ENCODE measurements at regions not wholly inside any gene's neighbourhood (a gene's known extent, or its start where the extent isn't known, plus 50 kb on each side); places are given as distances from the start of the nearest gene placed in this dataset.

DNA sequence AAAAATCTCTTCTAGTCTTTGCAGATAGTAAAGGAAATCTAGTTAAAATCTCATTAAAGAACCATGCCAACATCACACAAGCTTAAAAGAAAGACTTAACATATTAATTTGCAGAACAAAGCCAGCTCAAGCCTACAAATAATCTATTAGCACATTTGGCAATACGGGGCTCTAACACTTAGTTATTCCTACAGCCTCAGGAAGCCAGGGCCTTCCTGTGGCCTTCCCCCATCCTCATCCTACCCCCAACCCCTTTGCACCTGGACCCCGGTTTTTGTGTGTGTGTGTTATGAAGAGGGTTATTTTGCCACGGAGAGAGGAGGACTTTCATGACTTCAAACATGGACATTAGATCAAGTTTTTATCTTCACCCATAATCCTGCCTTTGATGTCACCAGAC lies 64.6 kb downstream of the FOXB2 start:
- H3K4me1 ChIP-seq (ENCODE audit: low read depth) = no peaks in the 10 kb centered on the region
- H3K9me3 ChIP-seq (ENCODE audit: low read depth) = no peaks in the 10 kb centered on the region
- TF ChIP-seq, protein P1, sequence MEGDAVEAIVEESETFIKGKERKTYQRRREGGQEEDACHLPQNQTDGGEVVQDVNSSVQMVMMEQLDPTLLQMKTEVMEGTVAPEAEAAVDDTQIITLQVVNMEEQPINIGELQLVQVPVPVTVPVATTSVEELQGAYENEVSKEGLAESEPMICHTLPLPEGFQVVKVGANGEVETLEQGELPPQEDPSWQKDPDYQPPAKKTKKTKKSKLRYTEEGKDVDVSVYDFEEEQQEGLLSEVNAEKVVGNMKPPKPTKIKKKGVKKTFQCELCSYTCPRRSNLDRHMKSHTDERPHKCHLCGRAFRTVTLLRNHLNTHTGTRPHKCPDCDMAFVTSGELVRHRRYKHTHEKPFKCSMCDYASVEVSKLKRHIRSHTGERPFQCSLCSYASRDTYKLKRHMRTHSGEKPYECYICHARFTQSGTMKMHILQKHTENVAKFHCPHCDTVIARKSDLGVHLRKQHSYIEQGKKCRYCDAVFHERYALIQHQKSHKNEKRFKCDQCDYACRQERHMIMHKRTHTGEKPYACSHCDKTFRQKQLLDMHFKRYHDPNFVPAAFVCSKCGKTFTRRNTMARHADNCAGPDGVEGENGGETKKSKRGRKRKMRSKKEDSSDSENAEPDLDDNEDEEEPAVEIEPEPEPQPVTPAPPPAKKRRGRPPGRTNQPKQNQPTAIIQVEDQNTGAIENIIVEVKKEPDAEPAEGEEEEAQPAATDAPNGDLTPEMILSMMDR (IDR thresholded peaks at IDR 0.05; ENCODE audit: low read depth, low read length) = no peak
- H3K27ac ChIP-seq = no peak overlapping the region
- no peaks in the 10 kb centered on the region for H3K36me3 ChIP-seq
- peaks cover 23% of the 10 kb centered on the region for H3K27me3 ChIP-seq
- DNase-seq (ENCODE audit: low read depth in 1 of 2, low spot score in 1 of 2) = no peak
- H3K4me3 ChIP-seq = no peak overlapping the region

DNA sequence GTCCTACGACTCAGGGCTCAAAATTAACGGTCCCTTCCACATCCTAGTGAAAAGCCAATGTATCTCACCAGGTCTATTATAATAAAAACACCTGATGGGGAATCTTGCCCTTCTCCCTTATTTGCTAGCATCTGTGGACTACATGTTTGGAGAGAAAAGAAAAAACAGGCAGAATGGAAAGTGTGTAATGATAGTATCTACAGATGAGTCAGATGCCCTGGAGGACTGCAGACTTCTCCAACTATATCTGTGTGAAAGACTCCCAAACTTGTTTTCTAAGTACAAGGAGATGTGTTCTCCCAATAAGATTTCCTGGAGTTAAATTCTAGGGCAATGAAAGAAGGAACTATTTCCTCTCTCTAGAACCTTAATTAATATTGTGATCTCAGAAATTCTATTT lies 66.0 kb downstream of the FOXB2 start:
- no peaks in the 10 kb centered on the region for H3K36me3 ChIP-seq
- DNase-seq (ENCODE audit: low read depth in 1 of 2, low spot score in 1 of 2) = no peak
- peaks cover 23% of the 10 kb centered on the region for H3K27me3 ChIP-seq
- no peak overlapping the region for H3K4me3 ChIP-seq
- H3K9me3 ChIP-seq (ENCODE audit: low read depth) = no peaks in the 10 kb centered on the region
- no peak overlapping the region for H3K27ac ChIP-seq
- TF ChIP-seq, protein P1 (IDR thresholded peaks at IDR 0.05; ENCODE audit: low read depth, low read length) = no peak
- no peaks in the 10 kb centered on the region for H3K4me1 ChIP-seq (ENCODE audit: low read depth)

DNA sequence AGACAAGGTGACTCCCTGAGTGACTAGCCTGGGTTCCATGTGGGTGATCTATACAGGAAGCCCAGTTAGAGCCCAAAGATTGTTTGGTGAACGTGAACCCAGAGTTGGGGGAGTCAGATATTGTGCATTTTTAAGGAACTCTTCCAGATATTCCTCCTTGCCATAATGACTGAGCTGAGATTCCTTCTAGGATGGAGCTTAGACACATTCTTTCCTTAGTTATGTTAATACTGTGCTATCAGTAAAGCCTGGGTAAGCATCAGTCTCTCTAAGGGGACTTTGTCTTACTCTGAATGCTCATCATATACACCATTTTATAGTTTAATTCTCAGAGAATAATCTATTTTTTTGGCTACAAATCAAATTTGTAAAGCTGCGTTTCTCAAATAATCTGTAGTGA lies 68.1 kb downstream of the FOXB2 start:
- peaks cover 23% of the 10 kb centered on the region for H3K27me3 ChIP-seq
- no peak overlapping the region for H3K4me3 ChIP-seq
- TF ChIP-seq, protein P1 (IDR thresholded peaks at IDR 0.05; ENCODE audit: low read depth, low read length) = no peak
- no peaks in the 10 kb centered on the region for H3K9me3 ChIP-seq (ENCODE audit: low read depth)
- no peaks in the 10 kb centered on the region for H3K36me3 ChIP-seq
- H3K27ac ChIP-seq = no peak overlapping the region
- DNase-seq (ENCODE audit: low read depth in 1 of 2, low spot score in 1 of 2) = no peak
- H3K4me1 ChIP-seq (ENCODE audit: low read depth) = no peaks in the 10 kb centered on the region

DNA sequence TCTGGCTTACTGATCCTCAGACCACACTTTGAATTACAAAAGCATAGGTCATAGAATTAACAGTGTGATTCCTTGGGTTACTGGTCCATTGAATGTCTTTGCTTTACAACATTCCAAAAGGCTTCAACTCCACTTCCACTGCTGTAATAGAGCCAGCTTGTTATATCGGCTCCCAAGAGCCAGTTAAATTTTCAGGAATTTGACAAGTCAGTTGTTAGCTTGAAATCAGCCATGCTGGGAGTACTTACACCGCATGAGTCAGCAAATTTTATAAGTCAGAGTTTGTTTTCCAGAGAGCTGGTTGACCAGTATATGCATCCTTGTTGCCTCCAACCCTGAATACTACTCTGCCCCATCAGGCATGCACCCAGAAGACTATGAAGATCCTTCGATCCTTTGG lies 73.1 kb downstream of the FOXB2 start:
- H3K27ac ChIP-seq = no peak overlapping the region

DNA sequence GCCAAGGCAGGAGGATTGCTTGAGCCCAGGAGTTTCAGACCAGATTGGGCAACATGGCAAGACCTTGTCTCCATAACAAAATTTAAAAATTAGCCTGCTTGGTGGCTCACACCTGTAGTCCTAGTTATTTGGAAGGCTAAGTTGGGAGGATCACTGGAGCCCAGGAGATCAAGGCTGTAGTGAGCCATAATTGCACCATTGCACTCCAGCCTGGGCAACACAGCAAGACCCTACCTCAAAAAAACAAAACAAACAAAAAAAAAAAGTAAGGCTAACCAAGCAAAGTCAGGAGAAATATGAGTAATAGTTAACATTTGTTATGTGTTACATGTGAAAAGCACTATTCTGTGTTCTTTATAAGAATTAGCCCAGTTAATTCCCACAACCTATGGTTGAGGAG lies 74.7 kb downstream of the FOXB2 start:
- Histone ChIP-seq H3K4me3 (no peak overlapping the region), H3K4me1 (ENCODE audit: low read depth) (no peaks in the 10 kb centered on the region), H3K27ac (no peak overlapping the region), H3K36me3 (no peaks in the 10 kb centered on the region), H3K9me3 (ENCODE audit: low read depth) (no peaks in the 10 kb centered on the region), H3K27me3 (no peaks in the 10 kb centered on the region)
- TF ChIP-seq, protein P1 (IDR thresholded peaks at IDR 0.05; ENCODE audit: low read depth, low read length) = no peak
- DNase-seq (ENCODE audit: low read depth in 1 of 2, low spot score in 1 of 2) = no peak

More for the DNA sequence above, 73.1 kb downstream of the FOXB2 start:
- H3K9me3 ChIP-seq (ENCODE audit: low read depth) = no peaks in the 10 kb centered on the region
- no peaks in the 10 kb centered on the region for H3K4me1 ChIP-seq (ENCODE audit: low read depth)
- H3K4me3 ChIP-seq = no peak overlapping the region
- no peaks in the 10 kb centered on the region for H3K36me3 ChIP-seq
- DNase-seq (ENCODE audit: low read depth in 1 of 2, low spot score in 1 of 2) = peak in 1 of 2 donors; percentile 16
- no peaks in the 10 kb centered on the region for H3K27me3 ChIP-seq
- TF ChIP-seq, protein P1 (IDR thresholded peaks at IDR 0.05; ENCODE audit: low read depth, low read length) = no peak

DNA sequence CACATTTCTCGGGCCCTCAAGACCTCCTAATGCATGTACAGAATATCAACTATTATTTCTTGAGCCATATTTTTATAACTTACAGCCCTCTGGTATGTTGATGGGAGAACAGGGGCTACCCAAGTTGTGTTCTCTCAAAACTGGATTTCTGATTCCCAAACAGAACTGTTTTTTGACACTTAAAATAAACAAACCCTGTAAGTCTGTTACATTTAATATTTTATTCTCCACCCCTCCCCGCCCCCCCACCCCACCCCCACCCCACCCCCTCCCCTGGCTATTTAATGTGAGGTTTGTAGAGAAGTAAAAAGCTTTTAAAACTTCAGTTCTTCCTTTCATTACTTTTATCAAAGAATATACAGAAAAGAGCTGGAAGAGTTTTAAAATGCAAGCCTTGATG lies 77.9 kb downstream of the FOXB2 start:
- no peak for DNase-seq (ENCODE audit: low read depth in 1 of 2, low spot score in 1 of 2)
- no peak overlapping the region for H3K4me3 ChIP-seq
- H3K27ac ChIP-seq = no peak overlapping the region
- no peaks in the 10 kb centered on the region for H3K36me3 ChIP-seq
- no peaks in the 10 kb centered on the region for H3K9me3 ChIP-seq (ENCODE audit: low read depth)
- TF ChIP-seq, protein P1 (IDR thresholded peaks at IDR 0.05; ENCODE audit: low read depth, low read length) = no peak
- no peaks in the 10 kb centered on the region for H3K4me1 ChIP-seq (ENCODE audit: low read depth)
- H3K27me3 ChIP-seq = no peaks in the 10 kb centered on the region
